GM13977 (cell line): ENCODE measurements at regions not wholly inside any gene's neighbourhood (a gene's known extent, or its start where the extent isn't known, plus 50 kb on each side); places are given as distances from the start of the nearest gene placed in this dataset.
"Not testable (repeated sequence)": the region's sequence is repeated elsewhere in the genome, so short reads cannot be mapped to it uniquely, and the experiment has no call there.

Experiments used
- DNase-seq: peaks from one replicate; pipeline ENCODE4 v3.0.0; 2012; ENCODE audit warnings: low spot score
- in situ Hi-C: fragments of 300-500 bp; cut with MboI; formaldehyde crosslinking; loops from one replicate; pipeline ENCODE4 v1.12.0; 2022; ENCODE audit warnings: low sequenced_read_pairs, low pct_unique_long_range_greater_than_20kb, mixed read lengths, inconsistent platforms; ENCODE audit not compliant: unreplicated experiment
- TF ChIP-seq, protein P1 (sequence below): IDR thresholded peaks from 2 replicates; pipeline ENCODE4 v1.5.1; 2012; ENCODE audit warnings: mild to moderate bottlenecking, control low read depth; ENCODE audit not compliant: insufficient read depth; ENCODE audit errors: extremely low read depth, missing control alignments

DNA sequence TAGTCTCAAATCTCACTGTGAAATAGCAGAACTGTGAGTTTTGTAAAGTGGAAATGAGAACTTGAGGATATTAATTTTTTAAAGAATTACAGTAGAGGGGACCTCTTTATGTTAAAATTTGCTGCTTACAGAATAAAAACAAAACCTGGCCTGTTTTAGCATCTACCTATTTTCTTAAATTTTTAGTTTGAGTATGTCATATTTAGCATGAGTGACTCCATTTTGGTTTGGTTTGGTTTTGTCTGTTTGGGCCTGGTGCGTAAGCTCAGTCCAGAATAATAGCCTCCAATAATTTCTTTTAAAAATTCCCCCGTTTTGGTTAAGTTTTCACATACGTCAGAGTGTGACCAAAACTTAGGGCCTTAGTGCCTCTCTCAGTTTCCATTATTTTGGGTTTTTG lies 152.0 kb upstream of the ZNF92 start:
- TF ChIP-seq, protein P1, sequence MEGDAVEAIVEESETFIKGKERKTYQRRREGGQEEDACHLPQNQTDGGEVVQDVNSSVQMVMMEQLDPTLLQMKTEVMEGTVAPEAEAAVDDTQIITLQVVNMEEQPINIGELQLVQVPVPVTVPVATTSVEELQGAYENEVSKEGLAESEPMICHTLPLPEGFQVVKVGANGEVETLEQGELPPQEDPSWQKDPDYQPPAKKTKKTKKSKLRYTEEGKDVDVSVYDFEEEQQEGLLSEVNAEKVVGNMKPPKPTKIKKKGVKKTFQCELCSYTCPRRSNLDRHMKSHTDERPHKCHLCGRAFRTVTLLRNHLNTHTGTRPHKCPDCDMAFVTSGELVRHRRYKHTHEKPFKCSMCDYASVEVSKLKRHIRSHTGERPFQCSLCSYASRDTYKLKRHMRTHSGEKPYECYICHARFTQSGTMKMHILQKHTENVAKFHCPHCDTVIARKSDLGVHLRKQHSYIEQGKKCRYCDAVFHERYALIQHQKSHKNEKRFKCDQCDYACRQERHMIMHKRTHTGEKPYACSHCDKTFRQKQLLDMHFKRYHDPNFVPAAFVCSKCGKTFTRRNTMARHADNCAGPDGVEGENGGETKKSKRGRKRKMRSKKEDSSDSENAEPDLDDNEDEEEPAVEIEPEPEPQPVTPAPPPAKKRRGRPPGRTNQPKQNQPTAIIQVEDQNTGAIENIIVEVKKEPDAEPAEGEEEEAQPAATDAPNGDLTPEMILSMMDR = no peak
- in situ Hi-C loops = no loop called here
- no peak for DNase-seq

DNA sequence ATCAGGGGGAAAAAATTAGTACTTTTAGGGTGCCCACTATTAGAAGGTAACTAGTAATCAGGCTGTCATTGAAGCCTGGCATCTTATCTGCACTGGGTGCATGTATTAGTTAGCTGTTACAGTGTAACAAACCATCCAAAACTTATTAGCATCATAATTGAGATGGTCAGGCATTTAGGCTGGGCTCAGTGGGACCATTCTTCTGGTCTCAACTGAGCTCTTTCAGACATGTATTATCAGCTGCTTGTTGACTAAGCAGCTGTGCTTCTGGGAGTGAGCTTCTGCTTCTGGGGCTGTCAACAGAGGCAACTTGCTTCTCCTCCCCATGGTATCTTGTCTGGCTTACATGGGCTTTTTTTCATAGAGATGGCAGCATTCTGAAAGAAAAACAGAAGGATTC lies 154.0 kb upstream of the ZNF92 start:
- in situ Hi-C loops = no loop called here
- TF ChIP-seq, protein P1 = no peak
- no peak for DNase-seq

DNA sequence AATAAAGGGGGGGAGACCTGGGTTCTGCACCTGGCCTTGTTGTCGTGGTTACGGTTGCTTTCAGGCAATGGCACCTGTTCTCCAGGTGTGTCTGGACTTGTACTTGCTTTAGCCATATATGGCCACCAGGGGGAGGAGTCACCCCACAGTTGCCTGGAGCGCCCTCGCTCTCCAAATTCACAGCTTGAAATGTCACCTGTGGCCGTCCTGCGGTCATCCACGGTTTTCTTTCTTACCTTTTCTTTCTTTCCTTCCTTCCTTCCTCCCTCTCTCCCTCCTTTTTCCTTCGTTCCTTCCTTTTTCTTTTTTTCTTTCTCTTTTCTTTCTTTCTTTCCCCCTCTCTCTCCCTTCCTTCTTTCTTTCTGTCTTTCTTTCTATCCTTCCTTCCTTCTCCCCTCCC lies 157.2 kb upstream of the ZNF92 start:
- in situ Hi-C loops = no loop called here
- DNase-seq = peak; percentile 23
- TF ChIP-seq, protein P1 = peak; percentile 72

DNA sequence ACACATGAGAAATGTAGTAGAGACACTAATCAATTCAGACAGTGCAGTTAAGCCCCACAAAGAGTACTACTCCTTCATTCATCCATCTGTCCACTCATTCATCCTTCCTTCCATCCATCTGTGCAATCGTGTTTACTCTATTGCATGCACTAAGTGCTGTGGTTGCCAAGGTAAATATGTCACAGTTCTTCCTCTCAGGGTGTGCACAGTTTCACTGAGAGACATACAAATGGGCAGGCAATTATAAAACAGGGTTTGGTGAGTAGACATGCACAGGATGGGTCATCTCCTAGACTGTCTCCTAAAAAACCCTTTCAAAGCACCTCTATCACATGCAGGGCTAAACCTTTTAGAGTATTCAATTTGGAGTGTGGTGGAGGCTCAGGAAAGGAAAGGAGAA lies 160.4 kb upstream of the ZNF92 start:
- DNase-seq, in situ Hi-C loops: not testable (repeated sequence)

DNA sequence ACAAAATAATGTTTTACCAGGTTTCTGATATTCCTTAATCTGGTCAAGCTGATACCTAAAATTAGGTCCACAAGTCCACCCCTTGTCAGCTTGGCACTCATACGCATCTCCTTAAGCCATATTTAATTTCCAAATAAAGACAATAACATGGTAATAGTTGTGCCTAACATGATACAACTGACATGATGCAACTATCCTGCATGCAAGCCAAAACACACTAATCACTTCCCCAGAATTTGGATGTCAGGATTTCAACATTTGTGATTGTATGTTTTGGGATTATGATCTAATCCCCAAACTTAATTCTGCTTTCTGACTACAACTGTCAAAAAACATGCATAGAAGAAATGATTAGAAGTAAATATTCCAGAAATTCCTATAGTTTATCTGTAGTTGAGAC lies 174.4 kb upstream of the ZNF92 start:
- in situ Hi-C loops, DNase-seq: not testable (repeated sequence)

DNA sequence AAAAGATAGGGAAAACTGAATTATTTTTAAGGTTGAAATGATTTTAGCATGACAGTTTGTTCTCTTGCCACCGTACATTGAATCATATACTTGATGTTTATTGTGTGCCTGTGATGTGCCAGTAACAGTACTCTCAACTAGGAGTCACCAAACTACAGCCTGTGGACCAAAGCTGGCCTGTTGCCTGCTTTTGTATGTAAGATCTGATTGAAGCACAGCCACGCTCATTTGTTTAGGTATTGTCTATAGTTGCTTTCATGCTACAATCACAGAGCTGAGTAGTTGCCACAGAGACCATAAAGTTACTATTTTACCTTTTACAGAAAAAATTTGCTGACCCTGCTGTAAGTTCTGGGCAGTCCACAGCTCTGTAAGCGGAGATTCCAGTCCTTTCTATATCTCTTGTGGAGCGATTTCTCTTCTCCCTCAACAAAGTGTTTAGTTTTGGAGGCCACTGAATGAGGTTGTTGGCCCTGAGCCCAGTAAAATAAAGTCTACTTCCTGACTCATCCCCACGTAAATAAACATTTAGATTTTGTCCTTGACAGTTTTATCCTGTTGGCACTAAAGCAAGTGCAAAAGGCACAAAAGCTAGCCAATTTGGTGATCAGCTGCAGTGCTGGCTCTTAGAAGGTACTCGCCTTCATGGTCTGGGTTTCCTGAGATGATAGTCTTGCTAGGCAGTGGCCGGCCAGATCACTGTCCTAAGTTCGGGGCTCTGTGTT lies 180.2 kb upstream of the ZNF92 start:
- in situ Hi-C loops, DNase-seq: not testable (repeated sequence)

DNA sequence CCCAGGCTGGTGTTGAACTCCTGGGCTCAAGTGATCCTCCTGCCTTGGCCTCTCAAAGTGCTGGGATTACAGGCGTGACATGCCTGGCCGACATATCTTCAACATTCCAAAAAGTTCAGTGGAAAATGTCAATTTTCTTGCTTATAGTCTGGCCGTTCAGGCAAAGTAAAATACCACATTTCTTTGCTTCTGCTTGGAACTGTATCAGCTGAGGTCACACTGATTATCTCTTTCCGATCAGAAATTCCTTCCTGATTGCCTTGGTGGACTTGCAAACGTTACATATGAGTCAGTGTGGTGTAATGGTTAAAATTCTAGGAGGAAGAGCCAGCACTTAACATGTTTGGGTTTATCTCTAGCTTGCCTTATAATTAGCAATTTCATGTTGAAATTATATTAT lies 170.6 kb upstream of the ERV3-1 start:
- DNase-seq, in situ Hi-C loops: not testable (repeated sequence)

DNA sequence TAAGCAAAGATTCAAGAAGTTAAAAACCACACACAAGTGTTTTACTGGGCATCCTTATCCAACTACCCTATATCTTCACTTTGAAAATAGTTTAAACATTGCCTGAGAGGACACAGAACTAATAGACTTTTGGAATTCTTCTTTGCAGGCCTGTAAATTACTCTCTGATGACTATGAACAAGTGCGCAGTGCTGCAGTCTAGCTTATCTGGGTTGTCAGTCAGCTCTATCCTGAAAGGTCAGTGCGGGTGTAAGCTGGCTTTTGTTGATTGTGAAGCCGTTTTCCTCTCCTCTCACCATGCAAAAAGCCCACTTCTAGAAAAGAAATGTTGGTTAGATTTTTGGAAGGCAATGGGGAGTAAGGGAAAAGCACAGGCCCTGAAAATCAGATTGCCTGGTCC lies 143.6 kb upstream of the ERV3-1 start:
- in situ Hi-C loops, DNase-seq: not testable (repeated sequence)

DNA sequence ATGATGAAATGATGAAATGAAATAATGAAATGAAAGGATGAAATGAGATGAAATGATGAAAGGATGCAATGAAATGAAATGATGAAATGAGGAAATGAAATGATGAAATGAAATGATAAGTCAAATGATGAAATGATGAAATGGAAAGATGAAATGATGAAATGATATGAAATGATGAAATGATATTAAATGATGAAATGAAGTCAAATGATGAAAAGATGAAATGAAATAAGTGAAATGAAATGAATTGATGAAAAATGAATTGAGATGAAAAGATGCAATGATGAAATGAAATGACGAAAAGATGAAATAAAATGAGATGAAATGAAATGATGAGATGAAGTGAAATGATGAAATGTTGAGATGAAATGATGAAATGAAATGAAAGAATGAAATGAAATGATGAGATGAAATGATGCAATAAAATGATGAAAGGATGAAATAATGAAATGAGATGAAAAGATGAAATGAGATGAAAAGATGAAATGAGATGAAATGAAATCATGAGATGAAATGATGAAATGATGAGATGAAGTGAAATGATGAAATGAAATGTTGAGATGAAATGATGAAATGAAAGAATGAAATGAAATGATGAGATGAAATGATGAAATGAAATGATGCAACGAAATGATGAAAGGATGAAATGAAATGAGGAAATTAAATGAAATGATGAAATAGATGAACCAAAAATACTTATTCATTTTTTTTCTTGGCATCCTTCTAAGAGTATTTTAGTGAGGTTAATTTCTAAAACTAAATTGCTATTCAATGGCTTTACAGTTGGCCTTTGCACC lies 139.8 kb upstream of the ERV3-1 start:
- in situ Hi-C loops, DNase-seq: not testable (repeated sequence)

DNA sequence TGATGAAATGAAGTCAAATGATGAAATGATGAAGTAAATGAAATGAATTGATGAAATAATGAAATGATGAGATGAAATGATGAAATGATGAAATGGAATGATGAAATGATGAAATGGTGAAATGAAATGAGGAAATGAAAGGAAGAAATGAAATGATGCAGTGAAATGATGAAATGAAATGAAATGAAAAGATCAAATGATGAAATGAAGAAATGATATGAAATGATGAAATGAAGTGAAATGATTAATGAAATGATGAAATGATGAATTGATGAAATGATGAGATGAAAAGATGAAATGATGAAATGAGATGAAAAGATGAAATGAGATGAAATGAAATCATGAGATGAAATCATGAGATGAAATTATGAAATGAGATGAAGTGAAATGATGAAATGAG lies 139.2 kb upstream of the ERV3-1 start:
- DNase-seq, in situ Hi-C loops: not testable (repeated sequence)

DNA sequence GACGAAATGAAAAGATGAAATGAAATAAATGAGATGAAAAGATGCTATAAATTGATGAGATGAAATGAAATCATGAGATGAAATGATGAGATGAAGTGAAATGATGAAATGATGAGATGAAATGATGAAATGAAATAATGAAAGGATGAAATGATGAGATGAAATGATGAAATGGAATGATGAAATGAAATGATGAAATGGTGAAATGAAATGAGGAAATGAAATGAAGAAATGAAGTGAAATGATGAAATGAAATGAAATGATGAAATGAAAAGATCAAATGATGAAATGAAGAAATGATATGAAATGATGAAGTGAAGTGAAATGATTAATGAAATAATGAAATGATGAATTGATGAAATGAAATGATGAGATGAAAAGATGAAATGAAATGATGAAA lies 138.5 kb upstream of the ERV3-1 start:
- in situ Hi-C loops, DNase-seq: not testable (repeated sequence)

DNA sequence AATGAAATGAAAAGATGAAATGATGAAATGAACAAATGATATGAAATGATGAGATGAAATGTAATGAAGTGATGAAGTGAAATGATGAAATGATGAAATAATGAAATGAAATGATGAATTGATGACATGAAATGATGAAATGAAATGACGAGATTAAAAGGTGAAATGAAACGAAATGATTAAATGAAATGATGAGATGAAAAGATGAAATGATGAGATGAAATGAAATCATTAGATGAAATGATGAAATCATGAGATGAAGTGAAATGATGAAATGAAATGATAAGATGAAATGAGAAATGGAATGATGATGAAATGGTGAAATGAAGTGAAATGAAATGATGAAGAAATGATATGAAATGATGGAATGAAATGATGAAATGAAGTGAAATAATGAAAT lies 138.1 kb upstream of the ERV3-1 start:
- in situ Hi-C loops, DNase-seq: not testable (repeated sequence)

DNA sequence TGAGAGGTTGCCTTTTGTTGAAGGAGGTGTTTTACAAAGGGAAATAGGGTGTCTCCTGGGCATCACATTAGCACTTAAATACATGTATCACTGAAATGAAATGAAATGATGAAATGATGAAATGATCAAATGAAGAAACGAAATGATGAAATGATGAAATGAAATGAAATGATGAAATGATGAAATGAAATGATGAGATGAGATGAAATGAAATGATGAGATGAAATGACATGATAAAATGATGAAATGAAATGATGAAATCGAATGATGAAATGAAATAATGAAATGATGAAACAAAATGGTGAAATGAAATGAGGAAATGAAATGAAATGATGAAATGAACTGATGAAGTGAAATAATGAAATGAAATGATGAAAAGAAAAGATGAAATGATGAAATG lies 137.6 kb upstream of the ERV3-1 start:
- in situ Hi-C loops, DNase-seq: not testable (repeated sequence)

DNA sequence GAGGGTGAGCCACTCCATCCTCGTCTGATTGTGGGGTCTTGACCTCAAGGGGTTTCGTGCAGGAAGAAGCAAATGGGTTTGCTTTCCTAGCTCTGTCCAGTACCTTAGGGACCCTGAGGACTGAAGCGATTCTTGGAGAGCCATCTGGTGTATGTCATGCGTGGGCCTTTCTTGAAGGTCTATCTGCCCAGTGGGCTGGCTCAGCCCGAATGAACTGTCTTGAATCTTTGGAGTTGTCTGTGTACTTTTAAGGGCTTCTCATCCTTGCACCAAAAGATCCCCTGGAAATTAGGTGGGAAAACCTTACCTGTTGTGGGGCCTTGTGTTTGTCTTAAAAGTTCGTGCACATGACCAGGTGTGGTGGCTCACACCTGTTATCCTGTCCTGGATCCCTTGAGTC lies 135.4 kb upstream of the ERV3-1 start:
- in situ Hi-C loops, DNase-seq: not testable (repeated sequence)

DNA sequence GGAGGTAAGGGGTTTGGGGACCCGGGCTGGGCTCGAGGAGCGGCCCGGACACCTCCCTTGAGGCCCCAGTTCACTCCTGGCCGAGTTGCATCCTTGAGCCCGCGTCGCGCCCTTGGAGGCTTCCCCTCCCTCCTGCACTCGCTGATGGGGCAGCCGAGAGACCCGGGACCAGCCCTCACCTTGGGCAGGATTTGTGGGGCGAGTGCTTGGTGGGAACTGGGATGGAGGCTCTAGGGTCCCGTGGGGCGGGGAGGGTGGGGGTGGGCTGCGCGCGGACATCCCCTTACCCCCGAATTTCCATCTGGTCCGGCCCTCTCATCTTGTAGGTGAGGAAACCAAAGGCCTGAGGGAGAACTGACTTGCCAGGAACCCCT lies 134.9 kb upstream of the ERV3-1 start:
- in situ Hi-C loops, DNase-seq: not testable (repeated sequence)
